GM12878 (cell line): ENCODE measurements at regions not wholly inside any gene's neighbourhood (a gene's known extent, or its start where the extent isn't known, plus 50 kb on each side); places are given as distances from the start of the nearest gene placed in this dataset.

Source experiments
- ATAC-seq: fragments of 200-7000 bp; cut with Tn5 transposase; 3 replicates; pipeline ENCODE4 v1.9.1; 2020; ENCODE audit warnings: mild to moderate bottlenecking, moderate library complexity
- BruUV-seq: library from RNA; stranded (reverse); fragments of 400-500 nt; replicated peaks from 2 replicates; lab custom pipeline; 2021; lab: Mats Ljungman, UMichigan
- CTCF ChIA-PET: fragments of 300-600 bp; sonication (Branson Sonifier 250); formaldehyde crosslinking; extraction: SDS; loops from one replicate; lab custom pipeline; 2021; ENCODE audit warnings: inconsistent platforms; lab: Yijun Ruan, JAX
- POLR2A ChIA-PET: fragments of 350-600 bp; formaldehyde crosslinking; extraction: SDS; loops from one replicate; lab custom pipeline; 2021; ENCODE audit warnings: inconsistent platforms; lab: Charles Lee
- RAD21 ChIA-PET: fragments of 300-600 bp; sonication (Branson Sonifier 250); formaldehyde crosslinking; loops from one replicate; lab custom pipeline; 2023; ENCODE audit warnings: antibody characterized with exemption; ENCODE audit not compliant: unreplicated experiment; lab: Charles Lee
- SMC1A ChIA-PET: fragments of 300-600 bp; sonication (Branson Sonifier 250); formaldehyde crosslinking; loops from one replicate; lab custom pipeline; 2023; ENCODE audit not compliant: unreplicated experiment, uncharacterized antibody; lab: Charles Lee
- DNase-seq: peaks from one replicate; pipeline ENCODE4 v3.0.0-alpha.2; 2011; ENCODE audit warnings: low read depth, low spot score
- FAIRE-seq: peaks from 3 replicates; lab custom pipeline; 2011; peaks lifted over from hg19 to GRCh38; lab: Jason Lieb, UNC
- H2AFZ ChIP-seq: 2 replicates; pipeline ENCODE4 v1.6.0; 2011; ENCODE audit warnings: low read depth, low read length, control low read depth; ENCODE audit not compliant: control insufficient read depth
- H3K27ac ChIP-seq: 2 replicates; pipeline ENCODE4 v1.5.1; 2011; ENCODE audit warnings: control low read depth; ENCODE audit not compliant: control insufficient read depth, insufficient read depth
- H3K27me3 ChIP-seq, 2 experiments: replicated peaks in 1 of 2; 2 replicates each; pipeline versions ENCODE4 v1.6.0 to v1.6.1; 2011; ENCODE audit warnings: low read length in 1 of 2; ENCODE audit not compliant: control insufficient read depth in 2 of 2, insufficient read depth in 2 of 2
- H3K36me3 ChIP-seq, 2 experiments: 2 replicates each; pipeline ENCODE4 v1.5.1; 2011; ENCODE audit warnings: low read length in 1 of 2; ENCODE audit not compliant: control insufficient read depth in 2 of 2, insufficient read depth in 2 of 2
- H3K4me1 ChIP-seq: 2 replicates; pipeline ENCODE4 v1.6.1; 2011; ENCODE audit warnings: mild to moderate bottlenecking, low read length, moderate library complexity, mixed read lengths; ENCODE audit not compliant: control insufficient read depth, insufficient read depth
- H3K4me2 ChIP-seq: 2 replicates; pipeline ENCODE4 v1.6.0; 2011; ENCODE audit warnings: control low read depth; ENCODE audit not compliant: control insufficient read depth, insufficient read depth
- H3K4me3 ChIP-seq: fragments of 200-600 bp; sonication (generic); 2 replicates; pipeline ENCODE4 v1.5.1; 2016
- H3K79me2 ChIP-seq: 2 replicates; pipeline ENCODE4 v1.6.0; 2011; ENCODE audit warnings: low read length; ENCODE audit not compliant: control insufficient read depth, insufficient read depth
- H3K9ac ChIP-seq: 2 replicates; pipeline ENCODE4 v1.8.0; 2011; ENCODE audit warnings: low read length, control low read depth, mixed read lengths; ENCODE audit not compliant: control insufficient read depth, insufficient read depth
- H3K9me3 ChIP-seq: replicated peaks from 3 replicates; pipeline ENCODE4 v1.5.1; 2011; ENCODE audit warnings: mild to moderate bottlenecking, low read length; ENCODE audit not compliant: control insufficient read depth, insufficient read depth
- H4K20me1 ChIP-seq: 2 replicates; pipeline ENCODE4 v1.6.0; 2011; ENCODE audit not compliant: control insufficient read depth, insufficient read depth
- ATF2 ChIP-seq: IDR thresholded peaks from 2 replicates; pipeline ENCODE4 v1.6.1; 2012; ENCODE audit warnings: low read length, inconsistent platforms
- ETV6 ChIP-seq, 2 experiments: fragments of 450-650 bp in 1 of 2; IDR thresholded peaks in 1 of 2; conservative IDR thresholded peaks in 1 of 2; 2 replicates each; pipeline ENCODE4 v1.6.1; 2014; ENCODE audit warnings: antibody characterized with exemption in 1 of 2, borderline replicate concordance in 1 of 2, low read depth in 1 of 2, mild to moderate bottlenecking in 1 of 2, moderate library complexity in 1 of 2
- FOS ChIP-seq: IDR thresholded peaks from 3 replicates; pipeline ENCODE4 v1.6.1; 2011; ENCODE audit warnings: borderline replicate concordance; ENCODE audit not compliant: insufficient read length; ENCODE audit errors: extremely low read depth
- MTA2 ChIP-seq: fragments of 450-650 bp; IDR thresholded peaks from 2 replicates; pipeline ENCODE4 v1.6.1; 2016; ENCODE audit warnings: low read depth, mild to moderate bottlenecking, moderate library complexity
- NKRF ChIP-seq: fragments of 450-650 bp; conservative IDR thresholded peaks from 2 replicates; pipeline ENCODE4 v1.6.1; 2017; ENCODE audit warnings: mild to moderate bottlenecking, moderate library complexity
- POLR2AphosphoS2 ChIP-seq: IDR thresholded peaks from 2 replicates; pipeline ENCODE4 v1.6.1; 2011; ENCODE audit warnings: low read depth, mild to moderate bottlenecking, low read length, improper control_type of control experiment, moderate library complexity
- STAT3 ChIP-seq: IDR thresholded peaks from 2 replicates; pipeline ENCODE4 v1.6.1; 2011; ENCODE audit warnings: low read depth, low read length, improper control_type of control experiment
- TBL1XR1 ChIP-seq: IDR thresholded peaks from 2 replicates; pipeline ENCODE4 v1.6.1; 2012; ENCODE audit warnings: low read depth, low read length, improper control_type of control experiment
- TCF7 ChIP-seq: IDR thresholded peaks from 2 replicates; pipeline ENCODE4 v1.6.1; 2014; ENCODE audit warnings: antibody characterized with exemption, borderline replicate concordance
- ZBED1 ChIP-seq: IDR thresholded peaks from 2 replicates; pipeline ENCODE4 v1.6.1; 2016; ENCODE audit warnings: borderline replicate concordance
- ZNF384 ChIP-seq: IDR thresholded peaks from 2 replicates; pipeline ENCODE4 v1.6.1; 2012; ENCODE audit warnings: low read depth, mild to moderate bottlenecking, low read length, improper control_type of control experiment, borderline replicate concordance
- WGBS: methylation state at CpG from one replicate; pipeline ENCODE4 v1.1.6; 2016; ENCODE audit warnings: low lambda C conversion rate; ENCODE audit not compliant: insufficient replicate concordance, insufficient coverage; ENCODE audit errors: missing lambda C conversion rate; 5-methylcytosine and 5-hydroxymethylcytosine counted together
- in situ Hi-C: fragments of 300-500 bp; cut with MboI; formaldehyde crosslinking; loops from 9 replicates; pipeline ENCODE4 v1.14.3; 2018; ENCODE audit warnings: mixed read lengths
- intact Hi-C: fragments of 100-400 bp; cut with micrococcal nuclease; formaldehyde crosslinking; loops from one replicate; pipeline ENCODE4 v1.14.2; 2022; ENCODE audit not compliant: unreplicated experiment
- TF ChIP-seq, protein P1 (sequence below): fragments of 450-650 bp; formaldehyde crosslinking; IDR thresholded peaks from 2 replicates; pipeline ENCODE4 v1.4.0; 2020; ENCODE audit warnings: mild to moderate bottlenecking, moderate library complexity
- TF ChIP-seq, protein P2 (sequence below): fragments of 450-650 bp; formaldehyde crosslinking; IDR thresholded peaks from 2 replicates; pipeline ENCODE4 v1.5.0; 2022; ENCODE audit warnings: mild to moderate bottlenecking, missing genetic modification characterization

DNA sequence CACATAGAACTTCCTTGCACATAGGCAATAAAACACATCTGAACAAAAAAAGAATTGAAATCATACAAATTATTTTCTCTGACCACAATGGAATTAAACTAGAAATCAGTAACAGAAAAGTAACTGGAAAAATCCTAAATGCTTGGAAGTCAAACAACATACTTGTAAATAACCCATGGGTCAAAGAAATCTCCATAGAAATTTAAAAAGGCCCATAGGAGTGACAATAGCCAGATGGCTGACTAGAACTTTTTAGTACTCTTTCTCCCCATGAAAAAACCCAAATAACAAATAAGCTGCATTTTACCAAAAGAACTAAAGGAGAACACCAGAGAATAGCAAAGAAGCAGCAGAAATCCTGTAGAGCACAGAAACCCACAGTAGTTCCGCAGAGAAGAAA lies 139.2 kb upstream of the COL3A1 start:
- Histone ChIP-seq H3K36me3 (no peaks in the 10 kb centered on the region), H2AFZ (no peak overlapping the region), H3K4me3 (no peak overlapping the region), H4K20me1 (no peaks in the 10 kb centered on the region), H3K79me2 (no peaks in the 10 kb centered on the region), H3K27me3 (no peaks in the 10 kb centered on the region), H3K9ac (no peak overlapping the region), H3K9me3 (no peaks in the 10 kb centered on the region), H3K27ac (no peak overlapping the region), H3K4me1 (no peaks in the 10 kb centered on the region), H3K4me2 (no peak overlapping the region)
- ATAC-seq (no peak), FAIRE-seq (no peak), DNase-seq (no peak)
- intact Hi-C loops (no loop called here), in situ Hi-C loops (no loop called here)
- SMC1A ChIA-PET: no interaction called here
- WGBS: 30% methylated on average over 1 of the region's 1 CpG
- CTCF ChIA-PET: no interaction called here
- POLR2A ChIA-PET: interaction anchor here (0.7 kb wide), 1 partner anchor 107 kb away, joined by 3 read pairs; no protein-coding TSS in a partner anchor
- no TSS peak for BruUV-seq
- RAD21 ChIA-PET: no interaction called here
- TF ChIP-seq NKRF (no peak), FOS (no peak), ZBED1 (no peak), POLR2AphosphoS2 (no peak), ATF2 (no peak), TBL1XR1 (no peak), STAT3 (no peak), ETV6 (conservative IDR thresholded peaks at IDR 0.05 in 1 of 2, IDR thresholded peaks at IDR 0.05 in 1 of 2; ENCODE audit: borderline replicate concordance in 1 of 2, low read depth in 1 of 2) (no peak), MTA2 (no peak), ZNF384 (no peak), TCF7 (no peak)
- TF ChIP-seq, protein P1, sequence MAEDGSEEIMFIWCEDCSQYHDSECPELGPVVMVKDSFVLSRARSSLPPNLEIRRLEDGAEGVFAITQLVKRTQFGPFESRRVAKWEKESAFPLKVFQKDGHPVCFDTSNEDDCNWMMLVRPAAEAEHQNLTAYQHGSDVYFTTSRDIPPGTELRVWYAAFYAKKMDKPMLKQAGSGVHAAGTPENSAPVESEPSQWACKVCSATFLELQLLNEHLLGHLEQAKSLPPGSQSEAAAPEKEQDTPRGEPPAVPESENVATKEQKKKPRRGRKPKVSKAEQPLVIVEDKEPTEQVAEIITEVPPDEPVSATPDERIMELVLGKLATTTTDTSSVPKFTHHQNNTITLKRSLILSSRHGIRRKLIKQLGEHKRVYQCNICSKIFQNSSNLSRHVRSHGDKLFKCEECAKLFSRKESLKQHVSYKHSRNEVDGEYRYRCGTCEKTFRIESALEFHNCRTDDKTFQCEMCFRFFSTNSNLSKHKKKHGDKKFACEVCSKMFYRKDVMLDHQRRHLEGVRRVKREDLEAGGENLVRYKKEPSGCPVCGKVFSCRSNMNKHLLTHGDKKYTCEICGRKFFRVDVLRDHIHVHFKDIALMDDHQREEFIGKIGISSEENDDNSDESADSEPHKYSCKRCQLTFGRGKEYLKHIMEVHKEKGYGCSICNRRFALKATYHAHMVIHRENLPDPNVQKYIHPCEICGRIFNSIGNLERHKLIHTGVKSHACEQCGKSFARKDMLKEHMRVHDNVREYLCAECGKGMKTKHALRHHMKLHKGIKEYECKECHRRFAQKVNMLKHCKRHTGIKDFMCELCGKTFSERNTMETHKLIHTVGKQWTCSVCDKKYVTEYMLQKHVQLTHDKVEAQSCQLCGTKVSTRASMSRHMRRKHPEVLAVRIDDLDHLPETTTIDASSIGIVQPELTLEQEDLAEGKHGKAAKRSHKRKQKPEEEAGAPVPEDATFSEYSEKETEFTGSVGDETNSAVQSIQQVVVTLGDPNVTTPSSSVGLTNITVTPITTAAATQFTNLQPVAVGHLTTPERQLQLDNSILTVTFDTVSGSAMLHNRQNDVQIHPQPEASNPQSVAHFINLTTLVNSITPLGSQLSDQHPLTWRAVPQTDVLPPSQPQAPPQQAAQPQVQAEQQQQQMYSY (CRISPR knock-in tag): no peak
- TF ChIP-seq, protein P2, sequence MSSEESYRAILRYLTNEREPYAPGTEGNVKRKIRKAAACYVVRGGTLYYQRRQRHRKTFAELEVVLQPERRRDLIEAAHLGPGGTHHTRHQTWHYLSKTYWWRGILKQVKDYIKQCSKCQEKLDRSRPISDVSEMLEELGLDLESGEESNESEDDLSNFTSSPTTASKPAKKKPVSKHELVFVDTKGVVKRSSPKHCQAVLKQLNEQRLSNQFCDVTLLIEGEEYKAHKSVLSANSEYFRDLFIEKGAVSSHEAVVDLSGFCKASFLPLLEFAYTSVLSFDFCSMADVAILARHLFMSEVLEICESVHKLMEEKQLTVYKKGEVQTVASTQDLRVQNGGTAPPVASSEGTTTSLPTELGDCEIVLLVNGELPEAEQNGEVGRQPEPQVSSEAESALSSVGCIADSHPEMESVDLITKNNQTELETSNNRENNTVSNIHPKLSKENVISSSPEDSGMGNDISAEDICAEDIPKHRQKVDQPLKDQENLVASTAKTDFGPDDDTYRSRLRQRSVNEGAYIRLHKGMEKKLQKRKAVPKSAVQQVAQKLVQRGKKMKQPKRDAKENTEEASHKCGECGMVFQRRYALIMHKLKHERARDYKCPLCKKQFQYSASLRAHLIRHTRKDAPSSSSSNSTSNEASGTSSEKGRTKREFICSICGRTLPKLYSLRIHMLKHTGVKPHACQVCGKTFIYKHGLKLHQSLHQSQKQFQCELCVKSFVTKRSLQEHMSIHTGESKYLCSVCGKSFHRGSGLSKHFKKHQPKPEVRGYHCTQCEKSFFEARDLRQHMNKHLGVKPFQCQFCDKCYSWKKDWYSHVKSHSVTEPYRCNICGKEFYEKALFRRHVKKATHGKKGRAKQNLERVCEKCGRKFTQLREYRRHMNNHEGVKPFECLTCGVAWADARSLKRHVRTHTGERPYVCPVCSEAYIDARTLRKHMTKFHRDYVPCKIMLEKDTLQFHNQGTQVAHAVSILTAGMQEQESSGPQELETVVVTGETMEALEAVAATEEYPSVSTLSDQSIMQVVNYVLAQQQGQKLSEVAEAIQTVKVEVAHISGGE: no peak
